Nephron (organoid): ENCODE measurements at regions not wholly inside any gene's neighbourhood (a gene's known extent, or its start where the extent isn't known, plus 50 kb on each side); places are given as distances from the start of the nearest gene placed in this dataset.
"Not testable (repeated sequence)": the region's sequence is repeated elsewhere in the genome, so short reads cannot be mapped to it uniquely, and the experiment has no call there.

ENCODE experiments used
- H3K27ac Mint-ChIP-seq, 3 experiments: 2 replicates each; pipeline ENCODE4 v1.8.0; 2020; ENCODE audit warnings: mixed read lengths in 3 of 3, mild to moderate bottlenecking in 2 of 3, moderate library complexity in 1 of 3
- H3K27me3 Mint-ChIP-seq: 2 replicates; pipeline ENCODE4 v1.8.0; 2021; ENCODE audit warnings: low read depth, mild to moderate bottlenecking, moderate library complexity, mixed read lengths
- H3K36me3 Mint-ChIP-seq: 2 replicates; pipeline ENCODE4 v1.8.0; 2020; ENCODE audit warnings: low read depth, mixed read lengths
- H3K4me1 Mint-ChIP-seq: 2 replicates; pipeline ENCODE4 v1.8.0; 2020; ENCODE audit warnings: mixed read lengths
- H3K4me3 Mint-ChIP-seq, 3 experiments: 2 replicates each; pipeline ENCODE4 v1.8.0; 2020; ENCODE audit warnings: mild to moderate bottlenecking in 3 of 3, mixed read lengths in 3 of 3, moderate library complexity in 2 of 3
- H3K9me3 Mint-ChIP-seq: 2 replicates; pipeline ENCODE4 v1.8.0; 2020; ENCODE audit warnings: mixed read lengths
- TF ChIP-seq, protein P1 (sequence below), 3 experiments: fragments of 200-600 bp; sonication (generic); IDR thresholded peaks; one replicate each; pipeline ENCODE4 v1.5.0; 2021; ENCODE audit warnings: antibody characterized with exemption in 3 of 3; ENCODE audit not compliant: unreplicated experiment in 3 of 3

DNA sequence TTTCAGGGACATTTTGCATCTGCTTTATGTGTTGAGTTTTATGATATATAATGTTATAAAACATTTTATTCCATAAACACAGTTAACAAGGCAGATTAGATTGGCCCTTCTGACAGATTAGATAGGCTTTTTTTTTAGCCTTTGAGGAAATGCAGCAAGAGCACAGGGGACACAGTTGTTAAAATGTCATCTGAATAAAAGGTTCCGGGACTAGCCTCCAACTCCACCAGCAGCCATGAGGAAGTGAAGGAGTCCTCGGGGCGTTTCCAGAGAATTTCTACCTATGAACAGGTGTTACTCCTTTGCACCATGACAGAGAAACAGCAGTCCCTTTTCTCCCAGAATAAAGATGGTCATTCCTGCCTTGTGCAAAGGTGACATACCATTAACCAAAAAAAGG is 167.8 kb upstream of the KBTBD8 start:
- Mint-ChIP-seq H3K9me3 (no peaks in the 10 kb centered on the region), H3K4me3 (no peak overlapping the region), H3K27ac (no peak overlapping the region), H3K4me1 (no peaks in the 10 kb centered on the region), H3K27me3 (peaks cover 4% of the 10 kb centered on the region), H3K36me3 (no peaks in the 10 kb centered on the region)
- TF ChIP-seq, protein P1, sequence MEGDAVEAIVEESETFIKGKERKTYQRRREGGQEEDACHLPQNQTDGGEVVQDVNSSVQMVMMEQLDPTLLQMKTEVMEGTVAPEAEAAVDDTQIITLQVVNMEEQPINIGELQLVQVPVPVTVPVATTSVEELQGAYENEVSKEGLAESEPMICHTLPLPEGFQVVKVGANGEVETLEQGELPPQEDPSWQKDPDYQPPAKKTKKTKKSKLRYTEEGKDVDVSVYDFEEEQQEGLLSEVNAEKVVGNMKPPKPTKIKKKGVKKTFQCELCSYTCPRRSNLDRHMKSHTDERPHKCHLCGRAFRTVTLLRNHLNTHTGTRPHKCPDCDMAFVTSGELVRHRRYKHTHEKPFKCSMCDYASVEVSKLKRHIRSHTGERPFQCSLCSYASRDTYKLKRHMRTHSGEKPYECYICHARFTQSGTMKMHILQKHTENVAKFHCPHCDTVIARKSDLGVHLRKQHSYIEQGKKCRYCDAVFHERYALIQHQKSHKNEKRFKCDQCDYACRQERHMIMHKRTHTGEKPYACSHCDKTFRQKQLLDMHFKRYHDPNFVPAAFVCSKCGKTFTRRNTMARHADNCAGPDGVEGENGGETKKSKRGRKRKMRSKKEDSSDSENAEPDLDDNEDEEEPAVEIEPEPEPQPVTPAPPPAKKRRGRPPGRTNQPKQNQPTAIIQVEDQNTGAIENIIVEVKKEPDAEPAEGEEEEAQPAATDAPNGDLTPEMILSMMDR (IDR thresholded peaks at IDR 0.05; ENCODE audit: unreplicated experiment in 3 of 3): no peak

DNA sequence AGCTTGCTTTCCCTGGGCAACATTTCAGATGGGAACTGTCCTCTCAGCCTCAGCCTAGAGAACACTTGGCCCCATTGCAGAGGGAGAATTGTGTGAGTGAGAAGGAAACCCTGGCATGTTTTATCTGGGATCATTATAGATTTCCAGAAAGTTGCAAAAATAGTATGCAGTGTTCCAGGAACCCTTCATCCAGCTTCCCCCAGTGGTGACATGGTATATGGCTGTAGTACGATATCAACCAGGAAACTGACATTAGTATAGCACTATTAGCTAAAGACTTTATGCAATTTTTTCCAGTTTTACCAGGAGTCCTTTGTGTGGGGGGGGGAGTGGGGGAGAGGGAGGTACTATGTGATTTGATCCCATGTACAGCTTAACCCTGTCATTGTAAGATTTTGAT is 166.2 kb upstream of the KBTBD8 start:
- peaks cover 4% of the 10 kb centered on the region for H3K27me3 Mint-ChIP-seq
- no peaks in the 10 kb centered on the region for H3K36me3 Mint-ChIP-seq
- no peak overlapping the region for H3K27ac Mint-ChIP-seq
- H3K9me3 Mint-ChIP-seq: no peaks in the 10 kb centered on the region
- H3K4me3 Mint-ChIP-seq: no peak overlapping the region
- no peaks in the 10 kb centered on the region for H3K4me1 Mint-ChIP-seq
- TF ChIP-seq, protein P1 (IDR thresholded peaks at IDR 0.05; ENCODE audit: unreplicated experiment in 3 of 3): no peak

DNA sequence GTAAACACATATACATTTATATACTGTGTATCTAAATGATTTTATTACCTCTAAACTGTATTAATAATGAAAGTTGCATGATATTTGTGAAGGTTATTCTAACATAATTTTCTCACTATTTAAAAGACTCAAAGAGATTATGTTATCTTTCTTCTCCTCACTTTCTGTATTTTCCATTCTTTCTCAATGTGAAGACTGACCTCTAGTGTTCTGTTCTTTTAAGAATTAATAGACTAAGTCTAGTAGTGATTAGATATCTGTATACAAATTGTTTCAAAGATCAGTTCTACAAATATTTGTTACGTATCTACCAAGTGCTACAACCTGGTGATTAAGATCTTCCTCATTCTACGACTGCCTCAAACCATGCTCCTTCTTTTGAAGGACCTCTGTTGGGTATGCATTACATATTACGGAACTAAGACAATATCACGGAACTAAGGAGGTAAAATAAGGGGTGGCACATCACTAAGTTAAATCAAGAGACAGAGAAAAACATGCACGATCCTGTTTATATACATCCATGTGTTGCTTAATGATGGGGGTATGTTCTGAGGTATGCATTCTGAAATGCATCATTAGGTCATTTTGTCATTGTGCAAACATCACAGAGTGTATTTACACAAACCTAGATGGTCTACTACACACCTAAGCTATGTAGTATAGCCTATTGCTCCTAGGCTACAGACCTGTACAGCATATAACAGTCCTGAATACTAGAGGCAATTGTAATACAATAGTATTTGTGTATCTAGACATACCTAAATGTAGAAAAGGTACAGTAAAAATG is 161.5 kb upstream of the KBTBD8 start:
- Mint-ChIP-seq H3K4me1 (peaks cover 9% of the 10 kb centered on the region), H3K9me3 (no peaks in the 10 kb centered on the region), H3K27me3 (peaks cover 11% of the 10 kb centered on the region), H3K36me3 (no peaks in the 10 kb centered on the region), H3K4me3 (no peak overlapping the region), H3K27ac (peak overlapping the region in 1 of 3 experiments; percentile 1)
- TF ChIP-seq, protein P1 (IDR thresholded peaks at IDR 0.05; ENCODE audit: unreplicated experiment in 3 of 3): peak; percentile 24 to 46 (median 30)

DNA sequence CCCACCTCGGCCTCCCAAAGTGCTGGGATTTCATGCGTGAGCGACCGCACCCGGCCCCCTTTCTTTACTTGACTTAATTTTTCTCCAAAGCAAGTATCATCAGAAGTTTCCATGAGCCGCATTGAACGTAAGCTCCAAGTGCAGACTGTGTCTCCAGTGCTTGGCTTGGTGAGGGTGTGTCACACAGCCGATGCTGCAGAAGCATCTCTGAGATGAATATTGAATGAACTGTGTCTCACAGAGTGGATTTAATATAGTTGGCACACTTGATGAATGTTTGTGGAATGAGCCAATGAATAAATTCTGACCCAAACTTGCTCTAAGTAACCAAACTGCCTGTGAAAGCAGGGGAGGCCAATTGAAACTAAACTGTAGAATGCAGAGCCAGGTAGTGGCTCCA is 159.4 kb upstream of the KBTBD8 start:
- TF ChIP-seq, protein P1 (IDR thresholded peaks at IDR 0.05; ENCODE audit: unreplicated experiment in 3 of 3): no peak
- Mint-ChIP-seq H3K27me3 (peaks cover 11% of the 10 kb centered on the region), H3K4me3 (no peak overlapping the region), H3K9me3 (no peaks in the 10 kb centered on the region), H3K27ac (no peak overlapping the region), H3K4me1 (peaks cover 9% of the 10 kb centered on the region), H3K36me3 (no peaks in the 10 kb centered on the region)

DNA sequence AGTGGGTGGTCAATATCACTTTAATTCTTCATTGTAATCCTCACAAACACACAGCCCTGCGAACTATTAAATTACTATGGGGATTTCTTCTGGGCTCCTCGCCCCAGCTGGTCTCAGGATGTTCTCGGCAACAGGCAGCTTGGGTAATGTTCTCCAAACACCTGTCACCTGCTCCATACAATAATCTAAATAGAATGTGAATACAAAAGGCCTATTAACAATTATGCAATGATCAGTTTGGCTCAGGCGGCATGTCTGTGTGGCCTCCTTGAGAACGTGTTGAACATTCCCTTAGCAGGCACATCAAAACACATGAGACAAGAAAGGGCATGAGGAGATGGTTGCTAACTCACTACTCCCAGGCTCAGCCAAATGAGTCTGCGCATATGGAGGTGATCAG is 158.6 kb upstream of the KBTBD8 start:
- H3K36me3 Mint-ChIP-seq: no peaks in the 10 kb centered on the region
- peaks cover 6% of the 10 kb centered on the region for H3K9me3 Mint-ChIP-seq
- peaks cover 11% of the 10 kb centered on the region for H3K27me3 Mint-ChIP-seq
- H3K4me1 Mint-ChIP-seq: peaks cover 9% of the 10 kb centered on the region
- no peak overlapping the region for H3K4me3 Mint-ChIP-seq
- H3K27ac Mint-ChIP-seq: peak overlapping the region in 2 of 3 experiments; percentile 10 to 59
- TF ChIP-seq, protein P1 (IDR thresholded peaks at IDR 0.05; ENCODE audit: unreplicated experiment in 3 of 3): no peak

DNA sequence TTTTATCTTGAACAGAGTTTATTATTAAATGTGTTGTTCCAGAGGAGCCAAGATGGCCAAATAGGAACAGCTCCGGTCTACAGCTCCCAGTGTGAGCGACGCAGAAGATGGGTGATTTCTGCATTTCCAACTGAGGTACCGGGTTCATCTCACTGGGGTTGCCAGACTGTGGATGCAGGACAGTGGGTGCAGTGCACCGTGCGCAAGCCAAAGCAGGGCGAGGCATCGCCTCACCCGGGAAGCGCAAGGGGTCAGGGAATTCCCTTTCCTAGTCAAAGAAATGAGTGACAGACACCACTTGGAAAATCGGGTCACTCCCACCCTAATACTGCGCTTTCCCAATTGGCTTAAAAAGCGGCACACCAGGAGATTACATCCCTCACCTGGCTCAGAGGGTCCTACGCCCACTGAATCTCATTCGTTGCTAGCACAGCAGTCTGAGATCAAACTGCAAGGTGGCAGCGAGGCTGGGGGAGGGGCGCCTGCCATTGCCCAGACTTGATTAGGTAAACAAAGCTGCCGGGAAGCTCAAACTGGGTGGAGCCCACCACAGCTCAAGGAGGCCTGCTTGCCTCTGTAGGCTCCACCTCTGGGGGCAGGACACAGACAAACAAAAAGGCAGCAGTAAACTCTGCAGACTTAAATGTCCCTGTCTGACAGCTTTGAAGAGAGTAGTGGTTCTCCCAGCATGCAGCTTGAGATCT is 155.2 kb upstream of the KBTBD8 start:
- not testable (repeated sequence) for H3K4me1 Mint-ChIP-seq, H3K4me3 Mint-ChIP-seq, H3K27ac Mint-ChIP-seq, H3K36me3 Mint-ChIP-seq
- peaks cover 11% of the 10 kb centered on the region for H3K27me3 Mint-ChIP-seq
- peaks cover 22% of the 10 kb centered on the region for H3K9me3 Mint-ChIP-seq
